ENCODE measurements at regions not wholly inside any gene's neighbourhood (a gene's known extent, or its start where the extent isn't known, plus 50 kb on each side); places are given as distances from the start of the nearest gene placed in this dataset.

- H3K4me1 ChIP-seq (ENCODE audit: control insufficient read depth in 1 of 2, insufficient read depth in 2 of 2, low read length in 2 of 2), result no peaks in the 10 kb centered on the region
- no peak overlapping the region for H3K27ac ChIP-seq (ENCODE audit: low read depth, low read length)
- no peaks in the 10 kb centered on the region for H3K79me2 ChIP-seq (ENCODE audit: control insufficient read depth, insufficient read depth, low read length, poor library complexity)
- no peak for DNase-seq
- H4K8ac ChIP-seq (ENCODE audit: low read depth, low read length), result no peak overlapping the region
- H3K18ac ChIP-seq (ENCODE audit: low read length), result no peak overlapping the region
- no peak overlapping the region for H4K91ac ChIP-seq (ENCODE audit: low read depth, low read length)
- H3K14ac ChIP-seq (ENCODE audit: low read length), result no peak overlapping the region
- no peak overlapping the region for H2AFZ ChIP-seq (ENCODE audit: insufficient read depth, low read length, poor library complexity)
- H3K36me3 ChIP-seq (ENCODE audit: control insufficient read depth in 1 of 2, insufficient read depth in 2 of 2, low read length in 2 of 2), result no peaks in the 10 kb centered on the region
- H4K12ac ChIP-seq (ENCODE audit: low read depth, low read length), result no peak overlapping the region
- no peaks in the 10 kb centered on the region for H3K27me3 ChIP-seq (ENCODE audit: insufficient read depth, low read length)
- H3K23ac ChIP-seq (ENCODE audit: low read length), result no peak overlapping the region
- no peak overlapping the region for H3K4me3 ChIP-seq (ENCODE audit: low read depth, low read length)
- H2BK120ac ChIP-seq (ENCODE audit: insufficient read depth, low read length, poor library complexity), result no peak overlapping the region
- H3K9me3 ChIP-seq (ENCODE audit: insufficient read depth, low read depth, low read length), result no peaks in the 10 kb centered on the region
- H2BK12ac ChIP-seq (ENCODE audit: low read length), result no peak overlapping the region
- H3K9ac ChIP-seq (ENCODE audit: low read length), result no peak overlapping the region
- WGBS (ENCODE audit: extremely low coverage, insufficient coverage, insufficient read length), result no CpG with 5 or more reads among the region's 2 CpGs
- H3K79me1 ChIP-seq (ENCODE audit: low read length), result no peaks in the 10 kb centered on the region
- H2AK5ac ChIP-seq (ENCODE audit: low read length), result no peak overlapping the region
- no peak overlapping the region for H2BK5ac ChIP-seq (ENCODE audit: low read depth, low read length, poor library complexity)
- no peak overlapping the region for H3K4ac ChIP-seq (ENCODE audit: low read depth, low read length)
- H3K4me2 ChIP-seq (ENCODE audit: low read length), result no peak overlapping the region
Observed at GRCh38 chr14:53525608-53526007, 372.5 kb upstream of the DDHD1 start.

GRCh38 chr14:53524391-53524790 lies 371.3 kb upstream of the DDHD1 start:
- Histone ChIP-seq H3K4me3 (ENCODE audit: low read depth, low read length) (no peak overlapping the region), H4K12ac (ENCODE audit: low read depth, low read length) (no peak overlapping the region), H3K9ac (ENCODE audit: low read length) (no peak overlapping the region), H3K9me3 (ENCODE audit: insufficient read depth, low read depth, low read length) (no peaks in the 10 kb centered on the region), H2BK120ac (ENCODE audit: insufficient read depth, low read length, poor library complexity) (no peak overlapping the region), H3K36me3 (ENCODE audit: control insufficient read depth in 1 of 2, insufficient read depth in 2 of 2, low read length in 2 of 2) (no peaks in the 10 kb centered on the region), H3K23ac (ENCODE audit: low read length) (no peak overlapping the region), H3K79me1 (ENCODE audit: low read length) (no peaks in the 10 kb centered on the region), H2AK5ac (ENCODE audit: low read length) (no peak overlapping the region), H3K4me2 (ENCODE audit: low read length) (no peak overlapping the region), H3K18ac (ENCODE audit: low read length) (no peak overlapping the region), H3K27me3 (ENCODE audit: insufficient read depth, low read length) (no peaks in the 10 kb centered on the region), H4K8ac (ENCODE audit: low read depth, low read length) (no peak overlapping the region), H2AFZ (ENCODE audit: insufficient read depth, low read length, poor library complexity) (no peak overlapping the region), H3K27ac (ENCODE audit: low read depth, low read length) (no peak overlapping the region), H3K4ac (ENCODE audit: low read depth, low read length) (no peak overlapping the region), H3K4me1 (ENCODE audit: control insufficient read depth in 1 of 2, insufficient read depth in 2 of 2, low read length in 2 of 2) (no peaks in the 10 kb centered on the region), H3K79me2 (ENCODE audit: control insufficient read depth, insufficient read depth, low read length, poor library complexity) (no peaks in the 10 kb centered on the region), H2BK12ac (ENCODE audit: low read length) (no peak overlapping the region), H2BK5ac (ENCODE audit: low read depth, low read length, poor library complexity) (no peak overlapping the region), H3K14ac (ENCODE audit: low read length) (no peak overlapping the region), H4K91ac (ENCODE audit: low read depth, low read length) (no peak overlapping the region)
- no peak for DNase-seq
- no CpG with 5 or more reads among the region's 4 CpGs for WGBS (ENCODE audit: extremely low coverage, insufficient coverage, insufficient read length)

- WGBS (ENCODE audit: extremely low coverage, insufficient coverage, insufficient read length), result no CpG with 5 or more reads among the region's 3 CpGs
- H4K12ac ChIP-seq (ENCODE audit: low read depth, low read length), result no peak overlapping the region
- H2BK12ac ChIP-seq (ENCODE audit: low read length), result no peak overlapping the region
- no peak overlapping the region for H3K4me3 ChIP-seq (ENCODE audit: low read depth, low read length)
- no peak overlapping the region for H2AFZ ChIP-seq (ENCODE audit: insufficient read depth, low read length, poor library complexity)
- no peak overlapping the region for H3K14ac ChIP-seq (ENCODE audit: low read length)
- H3K36me3 ChIP-seq (ENCODE audit: control insufficient read depth in 1 of 2, insufficient read depth in 2 of 2, low read length in 2 of 2), result no peaks in the 10 kb centered on the region
- no peaks in the 10 kb centered on the region for H3K4me1 ChIP-seq (ENCODE audit: control insufficient read depth in 1 of 2, insufficient read depth in 2 of 2, low read length in 2 of 2)
- no peak overlapping the region for H2BK5ac ChIP-seq (ENCODE audit: low read depth, low read length, poor library complexity)
- no peaks in the 10 kb centered on the region for H3K79me2 ChIP-seq (ENCODE audit: control insufficient read depth, insufficient read depth, low read length, poor library complexity)
- H2BK120ac ChIP-seq (ENCODE audit: insufficient read depth, low read length, poor library complexity), result no peak overlapping the region
- H3K79me1 ChIP-seq (ENCODE audit: low read length), result no peaks in the 10 kb centered on the region
- no peak overlapping the region for H3K4me2 ChIP-seq (ENCODE audit: low read length)
- no peak overlapping the region for H4K8ac ChIP-seq (ENCODE audit: low read depth, low read length)
- H3K23ac ChIP-seq (ENCODE audit: low read length), result no peak overlapping the region
- DNase-seq, result no peak
- H3K9me3 ChIP-seq (ENCODE audit: insufficient read depth, low read depth, low read length), result no peaks in the 10 kb centered on the region
- no peak overlapping the region for H2AK5ac ChIP-seq (ENCODE audit: low read length)
- no peak overlapping the region for H3K4ac ChIP-seq (ENCODE audit: low read depth, low read length)
- no peak overlapping the region for H3K27ac ChIP-seq (ENCODE audit: low read depth, low read length)
- H3K9ac ChIP-seq (ENCODE audit: low read length), result no peak overlapping the region
- H3K27me3 ChIP-seq (ENCODE audit: insufficient read depth, low read length), result no peaks in the 10 kb centered on the region
- no peak overlapping the region for H4K91ac ChIP-seq (ENCODE audit: low read depth, low read length)
- no peak overlapping the region for H3K18ac ChIP-seq (ENCODE audit: low read length)
Observed at GRCh38 chr14:53523226-53523625, 370.1 kb upstream of the DDHD1 start.

GRCh38 chr14:53520078-53520928 lies 367.2 kb upstream of the DDHD1 start:
- WGBS (ENCODE audit: extremely low coverage, insufficient coverage, insufficient read length), result no CpG with 5 or more reads among the region's 7 CpGs
- Histone ChIP-seq H2AK5ac (ENCODE audit: low read length) (no peak overlapping the region), H2AFZ (ENCODE audit: insufficient read depth, low read length, poor library complexity) (no peak overlapping the region), H3K36me3 (ENCODE audit: control insufficient read depth in 1 of 2, insufficient read depth in 2 of 2, low read length in 2 of 2) (no peaks in the 10 kb centered on the region), H3K27ac (ENCODE audit: low read depth, low read length) (no peak overlapping the region), H3K23ac (ENCODE audit: low read length) (no peak overlapping the region), H4K8ac (ENCODE audit: low read depth, low read length) (no peak overlapping the region), H4K91ac (ENCODE audit: low read depth, low read length) (no peak overlapping the region), H3K4me2 (ENCODE audit: low read length) (no peak overlapping the region), H3K9ac (ENCODE audit: low read length) (no peak overlapping the region), H4K12ac (ENCODE audit: low read depth, low read length) (no peak overlapping the region), H3K18ac (ENCODE audit: low read length) (no peak overlapping the region), H3K79me1 (ENCODE audit: low read length) (no peaks in the 10 kb centered on the region), H3K4me1 (ENCODE audit: control insufficient read depth in 1 of 2, insufficient read depth in 2 of 2, low read length in 2 of 2) (no peaks in the 10 kb centered on the region), H3K4me3 (ENCODE audit: low read depth, low read length) (no peak overlapping the region), H2BK12ac (ENCODE audit: low read length) (no peak overlapping the region), H3K9me3 (ENCODE audit: insufficient read depth, low read depth, low read length) (no peaks in the 10 kb centered on the region), H3K79me2 (ENCODE audit: control insufficient read depth, insufficient read depth, low read length, poor library complexity) (no peaks in the 10 kb centered on the region), H3K27me3 (ENCODE audit: insufficient read depth, low read length) (no peaks in the 10 kb centered on the region), H2BK120ac (ENCODE audit: insufficient read depth, low read length, poor library complexity) (no peak overlapping the region), H3K4ac (ENCODE audit: low read depth, low read length) (no peak overlapping the region), H2BK5ac (ENCODE audit: low read depth, low read length, poor library complexity) (no peak overlapping the region), H3K14ac (ENCODE audit: low read length) (no peak overlapping the region)
- no peak for DNase-seq
